Body of pancreas (tissue), 4 donors: ENCODE measurements at regions not wholly inside any gene's neighbourhood (a gene's known extent, or its start where the extent isn't known, plus 50 kb on each side); places are given as distances from the start of the nearest gene placed in this dataset.

ENCODE experiments used
- CTCF ChIP-seq, 7 experiments: fragments of 450-650 bp in 4 of 7; fragments of 200-600 bp in 3 of 7; sonication (generic) in 3 of 7; IDR thresholded peaks; one replicate each; pipeline ENCODE4 v1.5.1; 2016 to 2019; ENCODE audit warnings: antibody characterized with exemption in 7 of 7
- POLR2A ChIP-seq, 3 donors: fragments of 450-650 bp; IDR thresholded peaks; one replicate each; pipeline ENCODE4 v1.6.1; 2016; ENCODE audit warnings: antibody characterized with exemption in 3 of 3, mild to moderate bottlenecking in 2 of 3

GRCh38 chr1:209412036-209412435 lies 171.5 kb upstream of the CAMK1G start:
- TF ChIP-seq CTCF (IDR thresholded peaks at IDR 0.05) (no peak), POLR2A (IDR thresholded peaks at IDR 0.05) (no peak)
